Stimulated activated CD8-positive, alpha-beta memory T cell treated with anti-CD3 and anti-CD28 coated beads, Interleukin-2, amount 100 ng/mL, for 48 hours (primary cell): ENCODE measurements at regions not wholly inside any gene's neighbourhood (a gene's known extent, or its start where the extent isn't known, plus 50 kb on each side); places are given as distances from the start of the nearest gene placed in this dataset.
A peak's percentile ranks its signal among the peaks of the same experiment; 100 is the strongest.

Experiments used
- DNase-seq, 2 donors: peaks; one replicate each; pipeline ENCODE4 v3.0.0-alpha.2; 2020; ENCODE audit warnings: low read depth in 2 of 2

GRCh38 chr3:44050867-44051266 is 190.8 kb upstream of the TOPAZ1 start:
- DNase-seq = no peak

DNA sequence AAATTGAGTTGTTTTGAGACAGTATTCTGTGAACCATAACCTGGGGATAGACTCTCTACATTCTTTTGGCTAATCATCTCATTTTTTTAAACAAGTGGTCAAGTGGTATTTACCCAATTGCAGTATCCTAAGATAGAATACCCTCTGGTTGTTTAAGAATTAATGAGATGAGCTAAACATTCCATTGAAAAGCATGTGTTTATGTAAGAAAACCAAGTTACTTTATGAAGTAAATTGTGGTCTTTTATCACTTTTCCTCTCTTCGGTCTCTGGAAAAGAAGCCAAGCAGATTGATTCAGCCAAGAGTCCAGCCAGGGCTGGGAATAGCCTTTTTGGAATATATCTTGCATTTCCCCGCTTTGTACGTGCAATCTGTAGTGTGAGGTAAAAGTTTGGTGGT is 185.7 kb upstream of the TOPAZ1 start:
- no peak for DNase-seq

DNA sequence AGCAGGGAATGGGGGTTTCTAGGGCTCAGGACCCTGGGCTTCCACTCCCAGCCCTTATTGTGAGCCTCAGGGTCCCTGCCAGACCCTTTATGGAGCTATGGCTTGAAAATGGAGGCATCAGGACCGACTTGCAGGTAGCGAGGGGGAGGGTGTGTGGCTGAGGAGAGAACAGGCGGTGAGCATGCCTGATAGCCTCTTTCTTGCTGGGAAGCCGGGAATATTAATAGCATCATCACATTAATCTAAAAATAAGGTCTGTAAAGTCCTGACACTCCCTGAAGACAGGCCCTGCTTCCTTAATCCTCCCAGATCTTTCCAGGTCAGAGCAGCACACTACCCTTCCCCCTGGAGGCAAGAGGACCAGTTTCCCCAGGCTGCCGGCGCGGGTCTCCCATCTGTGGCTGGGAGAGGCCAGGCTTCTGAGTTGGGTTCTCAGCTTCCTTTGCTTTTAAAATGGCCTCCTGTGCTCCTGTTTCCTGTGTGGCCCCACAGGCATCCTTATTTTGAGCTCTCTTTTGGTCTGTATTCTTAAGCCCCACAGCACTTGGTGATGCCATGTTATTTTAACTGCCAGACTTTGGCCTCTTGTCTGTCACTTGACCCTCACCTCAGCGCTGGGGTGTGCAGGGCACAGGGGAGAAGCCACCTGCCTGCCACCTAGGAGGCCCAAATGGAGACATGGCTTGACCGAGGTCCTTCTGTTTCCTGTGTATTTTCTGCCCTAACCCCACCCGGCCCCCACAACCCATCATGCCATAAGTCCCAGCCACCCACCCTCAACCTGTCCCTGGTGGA is 185.0 kb upstream of the TOPAZ1 start:
- no peak for DNase-seq

- peak in 1 of 2 donors; percentile 4 for DNase-seq
Observed at GRCh38 chr3:44058022-44058867, 183.4 kb upstream of the TOPAZ1 start.

GRCh38 chr3:44058868-44059203 is 182.8 kb upstream of the TOPAZ1 start:
- no peak for DNase-seq

- no peak for DNase-seq
Observed at GRCh38 chr3:44060164-44060563, 181.5 kb upstream of the TOPAZ1 start.

DNA sequence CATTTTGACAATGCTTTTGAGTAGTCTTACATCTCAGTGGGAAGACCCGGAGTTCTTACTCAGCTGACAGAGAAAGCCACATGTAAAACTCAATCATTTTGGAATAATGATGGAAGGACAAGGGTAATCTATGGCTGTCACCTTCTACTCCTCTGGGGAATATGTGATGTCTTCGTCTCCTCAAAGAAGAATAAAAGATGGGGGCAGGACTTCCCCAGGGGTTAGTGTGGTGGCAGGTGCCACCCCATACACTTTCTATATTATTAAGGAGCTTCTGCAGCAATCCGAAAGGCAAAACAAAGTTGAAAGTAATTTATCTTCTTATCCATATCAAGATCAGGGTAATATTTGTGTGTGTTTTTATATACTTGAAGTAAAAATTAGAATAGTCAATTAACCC is 180.4 kb upstream of the TOPAZ1 start:
- no peak for DNase-seq

GRCh38 chr3:44061961-44062360 is 179.7 kb upstream of the TOPAZ1 start:
- DNase-seq = no peak

DNA sequence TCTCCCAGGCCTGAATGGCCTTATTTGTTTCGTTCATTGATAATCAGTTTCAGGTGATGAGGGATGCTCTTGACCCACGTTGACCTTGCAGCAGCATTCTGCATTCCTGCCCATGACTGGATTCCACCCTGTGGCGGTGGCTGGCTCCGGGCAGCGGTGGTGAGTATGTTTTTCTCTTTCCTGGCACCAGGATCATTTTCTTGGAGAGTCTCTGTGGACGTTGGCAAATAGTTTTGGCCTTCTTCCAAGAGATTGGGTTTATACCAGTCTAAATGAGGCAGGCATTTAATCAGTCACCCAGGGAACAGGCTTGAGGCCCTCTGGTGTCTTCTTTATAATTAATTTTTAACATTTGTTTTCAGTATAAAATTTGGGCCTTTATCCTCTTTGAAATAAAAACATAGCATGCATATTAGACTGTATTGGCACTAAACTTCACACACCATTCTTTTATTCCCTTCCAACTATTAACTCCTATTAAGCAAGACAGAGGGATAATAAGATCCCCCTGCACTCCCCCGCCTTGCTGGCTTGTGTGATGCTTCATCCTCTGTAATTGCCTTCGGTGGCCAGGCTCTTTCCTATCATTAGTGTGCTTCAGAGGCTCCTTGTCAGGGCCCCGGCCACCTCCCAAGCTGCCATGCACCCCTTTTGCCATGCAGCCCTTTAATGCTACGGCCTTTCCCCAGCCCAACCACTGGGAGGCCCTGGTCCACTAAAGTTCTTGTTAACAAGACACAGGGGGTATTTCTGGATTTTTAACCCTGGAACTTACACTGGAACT is 176.2 kb upstream of the TOPAZ1 start:
- DNase-seq = no peak

- no peak for DNase-seq
Observed at GRCh38 chr3:44066806-44067205, 174.9 kb upstream of the TOPAZ1 start.

- DNase-seq = no peak
Observed at GRCh38 chr3:44067431-44067830, 174.3 kb upstream of the TOPAZ1 start.

DNA sequence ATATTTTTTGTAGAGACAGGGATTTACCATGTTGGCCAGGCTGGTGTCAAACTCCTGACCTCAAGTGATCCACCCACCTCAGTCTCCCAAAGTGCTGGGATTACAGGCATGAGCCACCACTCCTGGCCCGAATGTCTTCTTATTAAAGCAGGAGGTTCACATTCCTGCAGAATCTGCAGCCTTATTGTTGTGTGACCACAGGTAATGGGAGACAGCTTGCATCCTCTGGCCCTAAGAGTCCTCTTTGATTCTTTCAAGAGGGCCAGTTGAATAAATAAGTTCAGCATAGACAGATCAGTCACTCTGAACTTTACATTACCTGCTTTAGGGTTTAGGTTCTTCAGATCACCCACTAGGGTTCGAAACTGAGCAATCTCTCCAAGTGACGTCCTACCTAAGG is 172.9 kb upstream of the TOPAZ1 start:
- no peak for DNase-seq

- DNase-seq = no peak
Observed at GRCh38 chr3:44069276-44069675, 172.4 kb upstream of the TOPAZ1 start.

DNA sequence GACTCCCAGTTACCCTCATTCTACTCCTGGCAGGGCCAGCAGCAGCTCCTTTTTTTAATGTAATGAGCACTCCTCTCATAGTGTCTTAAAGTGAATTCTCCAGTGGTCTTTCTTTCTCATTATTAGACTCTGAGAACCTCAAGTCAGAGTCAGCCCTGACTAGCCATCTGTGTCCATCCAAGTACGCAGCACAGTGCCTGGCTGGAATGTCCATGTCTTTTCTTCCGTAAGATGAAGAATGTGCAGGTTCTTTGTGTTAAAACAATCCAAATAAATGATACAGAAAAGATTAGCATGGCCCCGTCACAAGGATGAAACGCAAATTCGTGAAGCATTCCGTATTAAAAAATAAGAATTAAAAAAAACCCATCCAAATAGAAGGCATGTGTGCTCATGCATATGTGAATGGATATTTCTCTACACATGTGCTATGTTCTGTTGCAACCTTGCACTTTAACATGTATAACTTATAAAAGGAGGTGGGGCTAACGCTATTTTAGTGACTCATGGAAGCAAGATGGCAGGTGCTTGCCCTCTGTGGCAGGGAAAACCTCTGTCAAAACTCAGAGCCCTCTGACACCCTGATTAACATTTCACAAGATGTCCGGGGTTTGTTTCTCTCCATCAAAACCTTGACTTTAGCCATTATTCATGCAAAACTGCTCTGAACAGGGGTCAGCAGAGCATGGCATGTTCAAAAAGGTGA is 170.7 kb upstream of the TOPAZ1 start:
- no peak for DNase-seq

DNA sequence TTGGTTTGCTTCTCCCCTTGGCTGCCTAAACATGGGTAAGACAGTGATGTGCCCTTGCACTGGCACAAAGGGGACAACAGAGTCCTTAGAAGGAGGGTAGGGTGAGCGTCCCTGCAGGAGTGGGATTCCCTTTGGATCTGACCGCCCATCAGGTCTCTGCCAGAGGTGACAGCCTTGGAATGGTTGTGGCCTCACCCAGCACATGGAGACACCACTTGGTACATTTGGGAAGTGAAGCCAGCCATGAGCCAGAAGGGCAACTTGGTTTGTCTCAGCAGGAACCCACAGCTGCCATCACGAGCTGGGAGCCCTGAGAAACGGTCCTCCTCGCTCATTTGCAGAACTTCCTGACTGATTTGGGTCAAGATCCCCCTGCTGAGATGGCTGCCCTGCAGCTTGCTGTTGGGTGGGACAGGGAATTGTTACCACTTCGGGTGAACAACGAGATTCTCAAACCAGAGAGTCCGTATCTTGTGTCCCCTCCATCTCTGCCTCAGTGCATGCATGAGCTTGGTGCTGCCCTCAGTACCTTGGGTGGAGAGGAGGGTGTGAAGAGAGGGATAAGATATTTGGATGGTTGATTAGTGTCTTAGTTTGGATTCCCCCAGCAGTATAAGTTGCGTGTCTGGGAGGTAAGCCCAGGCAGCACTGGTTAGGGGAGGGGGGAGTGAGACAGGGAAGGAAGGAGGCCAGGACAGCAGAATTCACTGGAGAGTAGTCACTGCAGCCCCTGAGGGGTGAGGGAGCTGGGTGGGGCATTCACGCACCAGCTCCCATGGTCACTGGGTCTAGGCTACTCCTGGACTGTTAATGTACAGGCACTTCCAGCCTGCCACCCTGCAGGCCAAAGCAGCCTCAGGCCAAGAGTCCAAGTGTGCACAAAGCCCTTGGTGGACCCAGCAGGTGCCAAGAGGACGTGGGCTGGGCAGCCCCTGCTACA is 168.8 kb upstream of the TOPAZ1 start:
- DNase-seq = no peak

GRCh38 chr3:44074181-44074580 is 167.5 kb upstream of the TOPAZ1 start:
- no peak for DNase-seq

GRCh38 chr3:44076221-44076829 is 165.4 kb upstream of the TOPAZ1 start:
- no peak for DNase-seq

DNA sequence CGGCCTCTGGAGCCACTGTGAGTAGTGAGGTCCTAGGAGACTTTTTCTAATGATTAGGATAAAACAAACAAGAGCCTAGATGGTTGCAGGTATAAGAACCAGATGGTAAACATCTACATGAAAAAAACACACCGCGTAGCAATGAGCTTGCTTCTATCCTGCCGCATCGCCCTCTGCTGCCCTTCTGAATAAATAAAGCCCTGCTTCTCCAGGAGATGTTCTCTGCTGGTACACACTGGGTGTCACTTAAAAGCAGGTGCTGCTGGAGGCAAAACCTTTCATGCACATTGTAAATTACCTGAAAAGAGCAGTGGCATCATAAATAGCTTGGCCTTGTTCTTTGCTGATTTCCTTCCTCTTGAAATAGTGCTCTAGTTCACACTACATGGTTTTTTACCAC is 164.4 kb upstream of the TOPAZ1 start:
- DNase-seq = no peak

DNA sequence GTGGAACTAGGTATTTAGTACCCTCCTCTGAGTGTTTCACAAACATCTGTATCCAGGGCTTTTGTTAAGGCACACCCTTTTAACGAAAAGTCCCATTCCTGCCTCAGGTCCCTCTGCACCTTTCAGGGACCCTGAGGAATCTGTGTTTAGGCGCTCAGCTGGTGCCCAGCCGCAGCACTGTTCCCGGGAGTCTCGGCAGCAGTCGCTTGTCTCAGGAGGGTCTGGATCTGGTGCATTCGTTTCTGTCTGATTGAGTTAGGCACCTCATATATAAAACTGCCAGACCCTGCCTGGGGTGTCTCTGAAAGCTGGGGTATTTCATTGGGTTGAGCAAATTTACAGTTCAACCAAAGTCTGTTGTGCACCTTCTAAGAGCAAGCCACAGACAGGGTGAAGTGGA is 162.8 kb upstream of the TOPAZ1 start:
- no peak for DNase-seq

- no peak for DNase-seq
Observed at GRCh38 chr3:44079916-44080315, 161.8 kb upstream of the TOPAZ1 start.
